ENCODE measurements at regions not wholly inside any gene's neighbourhood (a gene's known extent, or its start where the extent isn't known, plus 50 kb on each side); places are given as distances from the start of the nearest gene placed in this dataset.
"Not testable (repeated sequence)": the region's sequence is repeated elsewhere in the genome, so short reads cannot be mapped to it uniquely, and the experiment has no call there.

GRCh38 chr14:105711841-105712460 is 185.6 kb downstream of the TMEM121 start (continued):
- TF ChIP-seq MAZ (IDR thresholded peaks at IDR 0.05; ENCODE audit: borderline replicate concordance, low read depth, low read length), result no peak

- H3K4me1 ChIP-seq; CTCF ChIA-PET; H3K4me3 ChIP-seq; DNase-seq (ENCODE audit: low read depth in 1 of 2, low spot score in 1 of 2); H3K4me2 ChIP-seq; FAIRE-seq; ATAC-seq; POLR2A ChIA-PET; H3K9me3 ChIP-seq; H3K27ac ChIP-seq: not testable (repeated sequence)
- WGBS (ENCODE audit: missing lambda C conversion rate), result 77% methylated on average over 8 of the region's 18 CpGs
Measured at GRCh38 chr14:105712670-105713069, 186.3 kb downstream of the TMEM121 start.

- FAIRE-seq; H3K27ac ChIP-seq; H3K4me1 ChIP-seq; H3K9me3 ChIP-seq; H3K4me2 ChIP-seq; DNase-seq (ENCODE audit: low read depth in 1 of 2, low spot score in 1 of 2); POLR2A ChIA-PET; CTCF ChIA-PET; H3K4me3 ChIP-seq: not testable (repeated sequence)
- peak in 1 of 2 experiments; percentile 19; a peak in 3 of 6 replicates for ATAC-seq
- 66% methylated on average over 5 of the region's 17 CpGs for WGBS (ENCODE audit: missing lambda C conversion rate)
Measured at GRCh38 chr14:105713160-105713559, 186.8 kb downstream of the TMEM121 start.

- POLR2A ChIA-PET; H3K4me3 ChIP-seq; DNase-seq (ENCODE audit: low read depth in 1 of 2, low spot score in 1 of 2); ATAC-seq; H3K4me1 ChIP-seq; CTCF ChIA-PET; H3K9me3 ChIP-seq; H3K4me2 ChIP-seq; H3K27ac ChIP-seq; FAIRE-seq: not testable (repeated sequence)
- WGBS (ENCODE audit: missing lambda C conversion rate), result 24% methylated on average over 8 of the region's 10 CpGs
Measured at GRCh38 chr14:105713836-105714235, 187.5 kb downstream of the TMEM121 start.

- POLR2A ChIA-PET; H3K27ac ChIP-seq; H3K4me3 ChIP-seq; CTCF ChIA-PET; FAIRE-seq; H3K9me3 ChIP-seq; DNase-seq (ENCODE audit: low read depth in 1 of 2, low spot score in 1 of 2); H3K4me2 ChIP-seq; H3K4me1 ChIP-seq: not testable (repeated sequence)
- WGBS (ENCODE audit: missing lambda C conversion rate), result 40% methylated on average over 5 of the region's 7 CpGs
- ATAC-seq, result peak in 1 of 2 experiments; percentile 24; a peak in 2 of 6 replicates
Measured at GRCh38 chr14:105718787-105719186, 192.4 kb downstream of the TMEM121 start.

GRCh38 chr14:105720106-105720505 is 193.7 kb downstream of the TMEM121 start:
- ATAC-seq, result peak in 1 of 2 experiments; percentile 8; a peak in 1 of 6 replicates
- CTCF ChIA-PET; H3K4me2 ChIP-seq; H3K4me1 ChIP-seq; FAIRE-seq; DNase-seq (ENCODE audit: low read depth in 1 of 2, low spot score in 1 of 2); H3K4me3 ChIP-seq; POLR2A ChIA-PET; H3K9me3 ChIP-seq; H3K27ac ChIP-seq: not testable (repeated sequence)
- WGBS (ENCODE audit: missing lambda C conversion rate), result 33% methylated on average over 3 of the region's 12 CpGs

GRCh38 chr14:105720852-105721601 is 194.6 kb downstream of the TMEM121 start:
- WGBS (ENCODE audit: missing lambda C conversion rate), result 39% methylated on average over 9 of the region's 23 CpGs
- H3K27ac ChIP-seq; H3K9me3 ChIP-seq; FAIRE-seq; POLR2A ChIA-PET; H3K4me1 ChIP-seq; CTCF ChIA-PET; H3K4me2 ChIP-seq; H3K4me3 ChIP-seq; DNase-seq (ENCODE audit: low read depth in 1 of 2, low spot score in 1 of 2): not testable (repeated sequence)
- ATAC-seq, result peak; percentile 14 to 31; a peak in 3 of 6 replicates

GRCh38 chr14:105721602-105721970 is 195.2 kb downstream of the TMEM121 start:
- H3K27ac ChIP-seq; H3K4me2 ChIP-seq; DNase-seq (ENCODE audit: low read depth in 1 of 2, low spot score in 1 of 2); POLR2A ChIA-PET; CTCF ChIA-PET; FAIRE-seq; H3K9me3 ChIP-seq; H3K4me1 ChIP-seq; ATAC-seq; H3K4me3 ChIP-seq: not testable (repeated sequence)
- 32% methylated on average over 5 of the region's 17 CpGs for WGBS (ENCODE audit: missing lambda C conversion rate)

GRCh38 chr14:105721996-105722709 is 195.8 kb downstream of the TMEM121 start:
- peak; percentile 12 to 24; a peak in 3 of 6 replicates for ATAC-seq
- H3K4me2 ChIP-seq; H3K4me3 ChIP-seq; H3K27ac ChIP-seq; CTCF ChIA-PET; DNase-seq (ENCODE audit: low read depth in 1 of 2, low spot score in 1 of 2); H3K4me1 ChIP-seq; H3K9me3 ChIP-seq; POLR2A ChIA-PET; FAIRE-seq: not testable (repeated sequence)
- WGBS (ENCODE audit: missing lambda C conversion rate), result 65% methylated on average over 12 of the region's 40 CpGs

GRCh38 chr14:105723271-105723670 is 196.9 kb downstream of the TMEM121 start:
- H3K27ac ChIP-seq; H3K4me2 ChIP-seq; H3K4me1 ChIP-seq; H3K4me3 ChIP-seq; POLR2A ChIA-PET; CTCF ChIA-PET; H3K9me3 ChIP-seq; DNase-seq (ENCODE audit: low read depth in 1 of 2, low spot score in 1 of 2); FAIRE-seq: not testable (repeated sequence)
- 72% methylated on average over 2 of the region's 8 CpGs for WGBS (ENCODE audit: missing lambda C conversion rate)
- ATAC-seq, result 0 out of 6 replicates have a peak, but pooled peaks of 1 of the 2 experiments have one; percentile 28

- POLR2A ChIA-PET; H3K4me3 ChIP-seq; H3K9me3 ChIP-seq; H3K4me2 ChIP-seq; DNase-seq (ENCODE audit: low read depth in 1 of 2, low spot score in 1 of 2); H3K27ac ChIP-seq; CTCF ChIA-PET; H3K4me1 ChIP-seq; ATAC-seq; FAIRE-seq: not testable (repeated sequence)
- WGBS (ENCODE audit: missing lambda C conversion rate), result 43% methylated on average over 4 of the region's 15 CpGs
Measured at GRCh38 chr14:105723776-105724175, 197.4 kb downstream of the TMEM121 start.
